ENCODE measurements at regions not wholly inside any gene's neighbourhood (a gene's known extent, or its start where the extent isn't known, plus 50 kb on each side); places are given as distances from the start of the nearest gene placed in this dataset.
A peak's percentile ranks its signal among the peaks of the same experiment; 100 is the strongest.
"Not testable (repeated sequence)": the region's sequence is repeated elsewhere in the genome, so short reads cannot be mapped to it uniquely, and the experiment has no call there.

GRCh38 chr3:522888-523287 lies 326.3 kb downstream of the CHL1 start:
- no peak for DNase-seq (ENCODE audit: low spot score)

DNA sequence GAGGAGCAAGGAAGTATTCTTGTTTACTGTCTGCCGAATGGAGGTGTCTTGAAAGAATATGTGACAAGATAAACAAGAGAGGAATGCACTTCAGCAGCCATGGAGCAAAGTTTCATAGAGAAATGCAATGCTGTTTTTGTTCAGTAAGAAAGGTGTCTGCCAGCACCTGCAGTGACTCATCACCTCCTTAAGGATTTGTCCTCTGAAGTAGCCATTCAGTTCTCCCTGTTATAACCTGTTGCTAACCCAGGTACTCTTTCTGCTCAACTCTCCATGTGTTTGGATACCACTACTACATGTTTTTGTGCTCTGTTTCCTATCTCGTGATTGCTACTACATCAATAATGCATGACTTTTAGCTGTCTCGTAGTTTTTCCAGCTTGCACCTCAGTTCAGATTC lies 328.9 kb downstream of the CHL1 start:
- DNase-seq (ENCODE audit: low spot score), result no peak

GRCh38 chr3:535566-536416 lies 339.2 kb downstream of the CHL1 start:
- DNase-seq (ENCODE audit: low spot score), result no peak

DNA sequence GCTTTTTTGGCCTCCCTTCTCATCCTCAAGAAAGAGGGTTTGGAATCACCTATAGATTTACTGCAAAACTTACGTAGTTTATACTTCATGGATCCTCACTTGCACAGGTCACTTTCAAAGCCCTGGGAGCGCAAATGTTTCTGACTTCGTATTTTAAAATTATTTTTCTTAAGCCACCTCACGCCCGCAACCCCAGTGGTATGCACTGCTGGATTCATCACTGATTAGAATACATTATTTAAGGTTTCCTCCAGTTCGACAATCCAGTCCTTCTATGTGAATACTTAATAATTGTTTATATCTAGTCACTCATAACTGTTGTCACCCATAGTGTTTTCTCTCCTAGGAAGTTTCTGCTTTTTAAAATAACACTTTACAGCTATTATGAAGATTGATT lies 339.9 kb downstream of the CHL1 start:
- DNase-seq (ENCODE audit: low spot score), result no peak

- no peak for DNase-seq (ENCODE audit: low spot score)
These were observed 344.7 kb downstream of the CHL1 start for GRCh38 chr3:541062-541801.

DNA sequence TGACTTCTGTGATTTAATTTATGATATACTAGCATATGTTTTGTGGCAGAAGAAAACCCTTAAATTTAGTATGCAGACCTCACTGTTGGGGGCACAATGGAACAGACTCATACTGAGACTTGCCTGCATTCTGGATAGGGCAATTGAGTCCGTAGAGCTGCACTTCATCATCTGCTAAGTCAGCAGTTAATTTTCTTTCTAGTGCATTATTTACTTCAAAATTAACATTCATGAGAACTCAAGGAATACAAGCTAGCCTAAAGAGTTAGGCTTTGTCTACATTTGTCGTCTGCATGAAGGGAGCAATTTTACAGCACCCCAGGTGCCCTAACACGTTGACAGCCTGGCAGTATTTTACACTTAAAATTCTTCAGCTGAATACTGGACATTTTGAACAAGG lies 345.5 kb downstream of the CHL1 start:
- no peak for DNase-seq (ENCODE audit: low spot score)

- DNase-seq (ENCODE audit: low spot score), result no peak
These were observed 353.1 kb downstream of the CHL1 start for GRCh38 chr3:549636-550035.

DNA sequence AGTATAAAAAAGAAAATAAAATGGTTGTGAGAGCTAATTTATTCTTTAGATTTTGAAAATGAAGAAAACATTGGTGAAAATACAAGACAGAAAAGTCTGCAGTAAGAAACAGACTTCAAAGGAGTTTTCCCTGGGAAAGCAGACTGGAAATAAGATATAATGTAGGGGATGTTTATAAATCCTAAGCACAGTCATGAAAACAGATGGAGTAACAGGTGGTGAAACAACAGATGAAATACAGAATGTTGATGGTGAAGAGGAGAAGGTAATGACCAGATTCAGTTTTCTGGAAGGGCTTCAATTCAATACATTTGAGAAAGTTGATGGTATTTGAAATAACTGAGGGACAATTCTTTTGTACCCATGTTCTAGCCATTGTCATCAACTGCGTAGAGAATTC lies 353.9 kb downstream of the CHL1 start:
- DNase-seq (ENCODE audit: low spot score), result no peak

DNA sequence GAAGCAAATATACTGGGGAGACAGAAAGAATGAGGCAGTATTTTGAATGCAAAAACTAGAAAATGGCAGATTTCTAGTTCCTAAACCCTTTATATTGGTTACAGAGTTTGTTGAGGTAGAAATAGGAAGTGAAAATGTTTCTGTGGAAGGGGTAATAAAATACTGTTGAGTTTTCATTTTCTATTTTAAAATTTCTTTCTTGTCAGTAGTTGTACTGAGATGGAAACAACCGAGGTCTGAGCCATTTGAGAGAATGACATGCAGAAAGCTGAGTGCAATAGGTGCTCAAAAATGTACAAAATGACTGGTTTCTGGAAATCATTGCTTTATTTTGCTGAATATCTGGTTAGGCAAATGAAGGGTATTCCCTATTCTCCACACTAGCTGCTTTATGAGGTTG lies 361.4 kb downstream of the CHL1 start:
- no peak for DNase-seq (ENCODE audit: low spot score)

GRCh38 chr3:567488-568185 lies 371.1 kb downstream of the CHL1 start:
- DNase-seq (ENCODE audit: low spot score), result no peak

- DNase-seq (ENCODE audit: low spot score), result not testable (repeated sequence)
These were observed 383.0 kb downstream of the CHL1 start for GRCh38 chr3:579529-579928.

DNA sequence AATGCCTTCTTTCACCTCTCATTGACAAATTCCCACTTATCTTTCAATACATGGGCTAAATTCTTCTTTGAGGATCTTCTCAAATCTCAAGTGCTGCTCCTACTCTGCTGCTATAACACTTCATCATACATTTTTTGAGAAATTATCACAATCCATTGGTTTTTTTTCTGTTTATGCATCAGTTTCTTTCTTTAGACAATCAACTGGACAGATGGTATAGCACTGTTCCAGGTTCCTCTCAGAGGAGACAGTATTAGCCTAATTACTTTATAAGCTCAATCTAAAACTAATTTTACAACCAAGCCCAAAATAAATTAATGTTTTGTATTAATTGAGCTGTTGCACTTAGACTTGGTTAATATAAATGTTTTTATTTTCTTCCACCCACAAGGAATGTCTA lies 392.5 kb downstream of the CHL1 start:
- DNase-seq (ENCODE audit: low spot score), result not testable (repeated sequence)

DNA sequence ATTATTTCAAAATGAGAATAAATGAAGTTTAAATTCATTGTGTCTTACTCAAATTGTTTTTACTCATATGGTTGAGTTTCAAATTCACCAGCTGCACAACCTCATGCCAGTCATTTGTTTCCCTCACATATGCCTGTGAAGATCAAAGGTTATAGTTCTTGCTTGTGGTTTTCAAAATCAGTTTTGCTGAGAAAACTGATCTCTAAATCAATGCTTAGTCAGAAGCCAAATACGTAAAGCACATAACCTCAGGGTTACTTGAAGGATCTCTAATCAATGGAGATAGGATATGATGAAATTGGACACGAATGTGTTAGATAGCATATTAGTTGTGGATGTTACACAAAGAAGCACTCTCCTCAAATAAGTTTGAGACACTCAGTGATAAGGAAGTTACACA lies 400.7 kb downstream of the CHL1 start:
- not testable (repeated sequence) for DNase-seq (ENCODE audit: low spot score)

DNA sequence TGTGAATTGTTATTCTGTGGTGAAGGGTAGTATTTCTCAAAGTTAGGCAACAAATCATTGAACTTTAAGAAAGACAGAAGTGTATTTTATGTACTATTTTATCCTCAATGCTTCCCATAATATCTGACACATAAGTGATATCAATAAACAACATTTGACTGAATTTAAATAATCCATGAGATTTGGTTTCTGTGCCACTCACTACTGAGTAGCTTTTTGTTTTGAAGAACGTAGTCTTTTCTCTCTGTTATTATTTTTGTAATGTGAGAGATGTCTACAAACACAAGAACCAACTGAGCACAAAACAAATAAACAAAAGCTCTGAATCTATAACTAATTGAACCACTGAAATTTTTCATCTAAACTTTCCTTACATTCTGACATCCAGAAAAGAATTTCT lies 401.2 kb downstream of the CHL1 start:
- not testable (repeated sequence) for DNase-seq (ENCODE audit: low spot score)

DNA sequence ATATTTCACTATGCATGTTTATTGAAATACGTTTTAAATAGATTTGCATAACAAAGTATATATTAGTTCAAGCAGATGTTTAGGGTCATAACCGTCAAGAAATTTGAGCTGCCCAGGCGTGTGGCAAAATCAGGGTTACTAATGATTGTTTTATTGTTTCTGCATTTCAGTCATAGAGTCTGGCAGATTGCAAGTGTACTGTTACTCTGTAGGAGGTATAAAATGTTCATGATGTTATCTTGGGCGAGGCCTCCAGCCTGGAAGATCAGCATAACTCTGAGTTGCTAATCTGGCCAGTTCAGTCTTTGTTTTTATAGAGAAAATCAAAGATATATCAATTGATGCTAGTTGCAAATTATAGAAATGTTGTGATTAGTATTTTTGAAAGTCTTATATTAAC lies 410.9 kb downstream of the CHL1 start:
- DNase-seq (ENCODE audit: low spot score), result not testable (repeated sequence)

GRCh38 chr3:621714-622113 lies 425.2 kb downstream of the CHL1 start:
- DNase-seq (ENCODE audit: low spot score), result no peak

DNA sequence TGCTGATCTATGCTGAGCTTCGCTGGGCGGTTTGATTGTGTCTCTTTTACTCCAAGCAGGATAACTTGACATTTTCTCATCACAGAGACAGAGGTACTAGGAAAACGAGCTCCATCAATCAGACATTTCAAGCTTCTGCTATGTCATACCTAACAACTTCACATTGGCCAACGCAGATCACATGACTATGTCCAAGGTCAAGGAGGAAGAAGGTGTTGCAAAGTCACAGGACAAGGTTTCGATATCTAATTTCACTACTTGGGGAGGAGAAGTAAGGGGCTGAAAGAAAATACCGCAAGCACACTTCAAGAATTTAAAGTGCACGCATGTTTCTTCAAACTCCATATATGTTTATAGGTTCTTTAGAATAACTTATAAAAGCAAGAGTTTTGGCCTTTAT lies 425.8 kb downstream of the CHL1 start:
- DNase-seq (ENCODE audit: low spot score), result no peak

DNA sequence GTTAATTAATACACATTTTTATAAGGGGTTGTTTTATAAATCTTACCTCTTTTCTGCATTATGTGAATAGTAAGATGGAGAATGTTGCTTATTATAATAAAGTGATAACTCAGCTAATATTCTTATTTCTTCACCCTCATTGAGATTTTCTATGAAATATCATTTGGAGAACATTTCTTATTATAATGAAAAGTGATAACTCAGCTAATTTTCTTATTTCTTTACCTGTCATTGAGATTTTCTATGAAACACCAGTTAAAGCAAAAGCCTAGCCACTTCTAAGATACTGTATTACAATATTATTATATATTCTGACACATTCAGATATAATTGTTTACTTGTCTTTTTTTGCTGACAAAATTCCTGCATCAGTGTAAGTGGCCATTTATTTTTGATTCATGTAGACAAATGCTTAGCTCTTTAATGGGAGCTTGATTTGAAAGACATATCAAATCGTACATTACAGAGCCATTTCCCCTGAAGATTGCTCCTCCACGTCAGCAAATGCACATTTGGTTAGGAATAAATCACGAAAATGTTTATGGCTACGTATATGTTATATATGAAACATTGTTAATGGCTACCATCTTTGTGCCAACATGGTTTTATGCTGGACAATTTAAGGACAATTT lies 427.5 kb downstream of the CHL1 start:
- no peak for DNase-seq (ENCODE audit: low spot score)

DNA sequence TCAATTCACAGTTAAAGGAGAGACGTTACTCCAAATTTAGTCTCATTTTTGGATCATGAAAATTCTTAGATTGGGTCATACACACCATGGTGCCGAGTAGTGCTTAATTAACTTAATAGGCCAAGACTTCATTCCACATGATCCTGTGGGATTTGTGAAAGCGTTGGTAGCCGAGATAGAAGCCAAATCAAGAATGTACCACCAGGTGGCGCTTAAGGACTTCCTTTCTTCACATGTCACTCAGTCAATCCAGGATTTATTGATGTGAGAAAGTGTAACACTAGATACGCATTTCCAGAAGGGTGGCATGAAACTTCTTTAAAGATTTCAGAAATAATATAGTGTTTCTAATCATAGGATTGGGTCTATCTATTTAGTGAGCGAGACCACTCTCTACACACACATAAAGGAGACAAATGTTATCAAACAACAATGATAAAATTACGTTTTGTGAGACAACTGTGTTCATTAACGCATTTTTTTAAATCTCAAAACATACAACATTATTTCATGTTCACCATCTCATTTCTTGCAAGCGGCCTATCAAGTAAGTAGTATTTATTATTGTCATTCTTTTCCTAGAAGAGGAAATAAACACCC lies 436.1 kb downstream of the CHL1 start:
- peak; percentile 73 for DNase-seq (ENCODE audit: low spot score)

DNA sequence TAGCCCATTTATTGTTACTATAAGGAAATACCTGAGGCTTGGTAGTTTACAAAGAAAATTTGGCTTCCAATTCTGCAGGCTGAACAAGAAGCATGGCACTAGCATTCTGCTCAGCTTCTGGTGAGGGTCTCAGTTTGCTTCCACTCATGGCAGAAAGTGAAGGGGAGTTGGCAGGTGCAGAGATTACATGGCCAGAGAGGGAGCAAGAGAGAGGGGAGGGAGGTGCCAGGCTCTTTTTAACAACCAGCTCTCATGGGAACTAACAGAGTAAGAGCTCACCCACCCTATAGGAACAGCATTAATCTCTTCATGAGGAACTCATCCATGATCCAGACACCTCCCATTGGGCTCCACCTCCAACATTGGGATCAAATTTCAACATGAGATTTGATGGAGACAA lies 437.9 kb downstream of the CHL1 start:
- DNase-seq (ENCODE audit: low spot score), result no peak

DNA sequence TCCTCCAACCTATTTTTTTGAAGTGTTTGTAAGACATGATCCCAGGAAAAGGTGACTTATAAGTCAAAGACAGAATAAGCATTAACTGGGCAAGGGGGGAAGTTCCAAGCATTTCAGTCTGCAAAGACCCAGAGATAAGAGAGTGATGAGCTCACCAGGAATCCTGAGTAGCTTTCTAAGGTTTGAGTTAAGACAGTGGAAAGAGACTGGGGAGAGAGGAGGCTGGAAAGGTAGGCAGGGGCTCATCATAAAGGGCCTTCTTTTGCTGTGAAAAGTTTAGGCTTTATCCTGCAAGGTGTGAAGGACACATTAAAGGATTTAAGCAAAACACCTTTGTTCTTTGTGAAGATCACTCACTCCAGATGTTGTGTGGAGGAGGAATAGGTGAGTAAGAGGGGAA lies 438.8 kb downstream of the CHL1 start:
- no peak for DNase-seq (ENCODE audit: low spot score)

DNA sequence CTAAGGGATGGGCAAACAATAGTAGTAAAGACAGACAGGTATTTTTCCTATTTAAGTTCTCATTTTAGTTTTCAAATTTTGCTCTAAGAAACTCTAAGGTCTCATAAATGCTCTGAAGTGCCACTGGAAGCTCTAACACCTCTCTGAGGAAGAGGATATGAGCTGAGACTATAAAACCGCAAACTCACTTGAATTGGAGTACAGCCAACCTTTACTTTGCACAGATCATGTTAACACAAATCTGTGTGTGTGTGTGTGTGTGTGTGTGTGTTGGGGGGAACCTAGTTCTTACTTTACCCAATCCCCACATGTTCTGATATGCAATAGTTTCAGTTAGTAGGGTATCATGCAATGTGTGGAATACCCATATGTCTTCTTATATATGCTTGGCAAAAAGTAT lies 446.8 kb downstream of the CHL1 start:
- no peak for DNase-seq (ENCODE audit: low spot score)

Measured in HT-29 (cell line).